Parathyroid adenoma (tissue), 2 donors: ENCODE measurements at regions not wholly inside any gene's neighbourhood (a gene's known extent, or its start where the extent isn't known, plus 50 kb on each side); places are given as distances from the start of the nearest gene placed in this dataset.
"Not testable (repeated sequence)": the region's sequence is repeated elsewhere in the genome, so short reads cannot be mapped to it uniquely, and the experiment has no call there.

Source experiments
- H2AFZ ChIP-seq: fragments of 300-600 bp; sonication (generic); one replicate; pipeline ENCODE4 v1.7.0; 2017; ENCODE audit warnings: antibody characterized with exemption, mild to moderate bottlenecking
- H3K27ac ChIP-seq: fragments of 300-600 bp; sonication (generic); one replicate; pipeline ENCODE4 v1.7.0; 2017
- H3K27me3 ChIP-seq: fragments of 300-600 bp; sonication (generic); one replicate; pipeline ENCODE4 v1.7.0; 2017; ENCODE audit warnings: low read length; ENCODE audit not compliant: control insufficient read depth, insufficient read depth
- H3K36me3 ChIP-seq: fragments of 300-600 bp; sonication (generic); one replicate; pipeline ENCODE4 v1.7.0; 2017; ENCODE audit warnings: low read length; ENCODE audit not compliant: control insufficient read depth, insufficient read depth
- H3K4me1 ChIP-seq: fragments of 300-600 bp; sonication (generic); one replicate; pipeline ENCODE4 v1.7.0; 2017; ENCODE audit warnings: control low read depth
- H3K4me2 ChIP-seq: fragments of 300-600 bp; sonication (generic); one replicate; pipeline ENCODE4 v1.7.0; 2017; ENCODE audit warnings: low read length
- H3K4me3 ChIP-seq: fragments of 300-600 bp; sonication (generic); one replicate; pipeline ENCODE4 v1.7.0; 2017; ENCODE audit warnings: low read depth, low read length
- H3K79me2 ChIP-seq: fragments of 300-600 bp; sonication (generic); one replicate; pipeline ENCODE4 v1.7.0; 2017; ENCODE audit warnings: control low read depth
- H3K9ac ChIP-seq: fragments of 300-600 bp; sonication (generic); one replicate; pipeline ENCODE4 v1.7.0; 2017; ENCODE audit warnings: mild to moderate bottlenecking
- H3K9me3 ChIP-seq: fragments of 300-600 bp; sonication (generic); one replicate; pipeline ENCODE4 v1.7.0; 2017; ENCODE audit warnings: low read length; ENCODE audit not compliant: control insufficient read depth
- CTCF ChIP-seq: fragments of 300-600 bp; sonication (generic); IDR thresholded peaks from one replicate; pipeline ENCODE4 v1.7.0; 2017; ENCODE audit warnings: antibody characterized with exemption, mild to moderate bottlenecking
- donor health status: primary hyperparathyroidism.

- no peak overlapping the region for H3K9ac ChIP-seq
- H3K36me3 ChIP-seq, result no peaks in the 10 kb centered on the region
- no peak overlapping the region for H3K27ac ChIP-seq
- H3K9me3 ChIP-seq, result no peaks in the 10 kb centered on the region
- TF ChIP-seq CTCF, result no peak
- H3K4me3 ChIP-seq, result no peak overlapping the region
- no peak overlapping the region for H3K4me2 ChIP-seq
- no peak overlapping the region for H2AFZ ChIP-seq
- no peaks in the 10 kb centered on the region for H3K27me3 ChIP-seq
- no peaks in the 10 kb centered on the region for H3K79me2 ChIP-seq
- H3K4me1 ChIP-seq, result no peaks in the 10 kb centered on the region
These were observed 95.4 kb upstream of the FOXQ1 start for GRCh38 chr6:1216488-1216974.

GRCh38 chr6:1215884-1216487 lies 95.9 kb upstream of the FOXQ1 start:
- no peaks in the 10 kb centered on the region for H3K36me3 ChIP-seq
- no peak overlapping the region for H3K4me2 ChIP-seq
- H3K27ac ChIP-seq, result no peak overlapping the region
- no peaks in the 10 kb centered on the region for H3K9me3 ChIP-seq
- H3K4me3 ChIP-seq, result no peak overlapping the region
- no peak overlapping the region for H3K9ac ChIP-seq
- TF ChIP-seq CTCF, result no peak
- H3K4me1 ChIP-seq, result no peaks in the 10 kb centered on the region
- H2AFZ ChIP-seq, result no peak overlapping the region
- H3K79me2 ChIP-seq, result no peaks in the 10 kb centered on the region
- H3K27me3 ChIP-seq, result no peaks in the 10 kb centered on the region

- no peak overlapping the region for H2AFZ ChIP-seq
- no peaks in the 10 kb centered on the region for H3K9me3 ChIP-seq
- H3K79me2 ChIP-seq, result no peaks in the 10 kb centered on the region
- no peaks in the 10 kb centered on the region for H3K36me3 ChIP-seq
- H3K9ac ChIP-seq, result no peak overlapping the region
- no peak overlapping the region for H3K4me2 ChIP-seq
- no peak overlapping the region for H3K4me3 ChIP-seq
- no peak overlapping the region for H3K27ac ChIP-seq
- H3K4me1 ChIP-seq, result no peaks in the 10 kb centered on the region
- TF ChIP-seq CTCF, result no peak
- no peaks in the 10 kb centered on the region for H3K27me3 ChIP-seq
These were observed 96.9 kb upstream of the FOXQ1 start for GRCh38 chr6:1215023-1215422.

GRCh38 chr6:1212919-1213318 lies 99.0 kb upstream of the FOXQ1 start:
- Histone ChIP-seq H3K4me3 (no peak overlapping the region), H3K36me3 (no peaks in the 10 kb centered on the region)
- TF ChIP-seq CTCF, result no peak

GRCh38 chr6:1212138-1212537 lies 99.8 kb upstream of the FOXQ1 start:
- not testable (repeated sequence) for H3K27me3 ChIP-seq, H3K79me2 ChIP-seq

More at GRCh38 chr6:1212919-1213318, 99.0 kb upstream of the FOXQ1 start:
- Histone ChIP-seq H3K9me3 (no peaks in the 10 kb centered on the region), H3K79me2 (no peaks in the 10 kb centered on the region), H3K27me3 (no peaks in the 10 kb centered on the region), H3K4me2 (no peak overlapping the region), H3K9ac (no peak overlapping the region), H3K27ac (no peak overlapping the region), H3K4me1 (no peaks in the 10 kb centered on the region), H2AFZ (no peak overlapping the region)

GRCh38 chr6:1210631-1211030 lies 101.3 kb upstream of the FOXQ1 start:
- not testable (repeated sequence) for H3K79me2 ChIP-seq, H3K4me1 ChIP-seq, H3K9me3 ChIP-seq, H2AFZ ChIP-seq, H3K36me3 ChIP-seq, H3K27ac ChIP-seq, H3K4me2 ChIP-seq, H3K9ac ChIP-seq, H3K27me3 ChIP-seq, H3K4me3 ChIP-seq

More at GRCh38 chr6:1212138-1212537, 99.8 kb upstream of the FOXQ1 start:
- not testable (repeated sequence) for H3K4me3 ChIP-seq, H3K4me2 ChIP-seq, H3K4me1 ChIP-seq, H3K9ac ChIP-seq, H3K36me3 ChIP-seq, H2AFZ ChIP-seq, H3K27ac ChIP-seq, H3K9me3 ChIP-seq
